ENCODE measurements at regions not wholly inside any gene's neighbourhood (a gene's known extent, or its start where the extent isn't known, plus 50 kb on each side); places are given as distances from the start of the nearest gene placed in this dataset.
A peak's percentile ranks its signal among the peaks of the same experiment; 100 is the strongest.

DNA sequence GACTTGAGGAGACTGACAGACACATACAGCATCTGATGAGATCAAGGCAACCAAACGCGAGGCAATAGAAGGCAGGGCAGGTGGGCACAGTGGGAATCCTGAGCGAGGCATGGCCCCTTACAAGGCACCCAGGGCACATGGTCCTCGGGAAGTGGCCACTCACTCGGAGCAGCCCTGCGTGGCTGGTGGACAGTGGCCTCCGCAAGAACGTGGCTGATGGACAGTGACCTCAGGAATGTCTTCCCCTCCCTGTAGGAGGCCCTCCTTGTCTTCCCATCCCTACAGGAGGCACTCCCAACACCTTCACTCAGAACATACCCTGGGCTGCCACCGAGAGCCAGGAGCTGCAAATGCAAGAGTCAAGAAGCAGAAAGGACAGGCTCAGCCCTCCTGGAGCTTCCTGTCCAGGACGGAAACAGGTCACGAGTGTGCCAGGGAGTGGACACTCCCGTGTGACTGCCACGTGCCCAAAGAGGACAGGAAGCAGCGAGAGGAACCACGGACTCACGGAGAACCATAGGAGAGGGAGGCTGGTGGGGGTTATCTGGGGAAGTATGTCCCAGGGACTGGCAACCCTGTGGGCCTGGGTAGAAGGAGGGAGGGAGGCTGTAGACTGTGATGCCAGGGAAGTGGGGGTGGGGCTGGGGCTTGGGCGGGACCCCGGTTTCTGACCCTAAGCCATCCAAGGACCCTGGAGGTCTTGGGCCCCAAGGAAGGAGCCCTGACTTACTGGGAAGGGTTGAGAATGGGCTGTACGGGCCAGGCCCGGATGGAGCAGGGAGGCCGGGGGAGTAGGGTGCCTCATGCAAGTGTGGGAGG, 321.9 kb upstream of the IRX4 start:
- H3K4me1 Mint-ChIP-seq = peaks cover 34% of the 10 kb centered on the region
- no peak for DNase-seq
- no peaks in the 10 kb centered on the region for H3K36me3 Mint-ChIP-seq (ENCODE audit: low read depth)
- TF ChIP-seq, protein P1, sequence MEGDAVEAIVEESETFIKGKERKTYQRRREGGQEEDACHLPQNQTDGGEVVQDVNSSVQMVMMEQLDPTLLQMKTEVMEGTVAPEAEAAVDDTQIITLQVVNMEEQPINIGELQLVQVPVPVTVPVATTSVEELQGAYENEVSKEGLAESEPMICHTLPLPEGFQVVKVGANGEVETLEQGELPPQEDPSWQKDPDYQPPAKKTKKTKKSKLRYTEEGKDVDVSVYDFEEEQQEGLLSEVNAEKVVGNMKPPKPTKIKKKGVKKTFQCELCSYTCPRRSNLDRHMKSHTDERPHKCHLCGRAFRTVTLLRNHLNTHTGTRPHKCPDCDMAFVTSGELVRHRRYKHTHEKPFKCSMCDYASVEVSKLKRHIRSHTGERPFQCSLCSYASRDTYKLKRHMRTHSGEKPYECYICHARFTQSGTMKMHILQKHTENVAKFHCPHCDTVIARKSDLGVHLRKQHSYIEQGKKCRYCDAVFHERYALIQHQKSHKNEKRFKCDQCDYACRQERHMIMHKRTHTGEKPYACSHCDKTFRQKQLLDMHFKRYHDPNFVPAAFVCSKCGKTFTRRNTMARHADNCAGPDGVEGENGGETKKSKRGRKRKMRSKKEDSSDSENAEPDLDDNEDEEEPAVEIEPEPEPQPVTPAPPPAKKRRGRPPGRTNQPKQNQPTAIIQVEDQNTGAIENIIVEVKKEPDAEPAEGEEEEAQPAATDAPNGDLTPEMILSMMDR (IDR thresholded peaks at IDR 0.05) = no peak
- peaks cover 3% of the 10 kb centered on the region for H3K9me3 Mint-ChIP-seq
- H3K4me3 Mint-ChIP-seq = no peak overlapping the region
- peak overlapping the region; percentile 22 for H3K27ac Mint-ChIP-seq
- H3K27me3 Mint-ChIP-seq (ENCODE audit: low read depth, poor library complexity) = peaks cover 40% of the 10 kb centered on the region

GRCh38 chr5:2203774-2204173, 321.0 kb upstream of the IRX4 start:
- H3K9me3 Mint-ChIP-seq = peaks cover 3% of the 10 kb centered on the region
- TF ChIP-seq, protein P1 (IDR thresholded peaks at IDR 0.05) = no peak
- H3K4me1 Mint-ChIP-seq = peaks cover 34% of the 10 kb centered on the region
- H3K27ac Mint-ChIP-seq = no peak overlapping the region
- H3K27me3 Mint-ChIP-seq (ENCODE audit: low read depth, poor library complexity) = peaks cover 40% of the 10 kb centered on the region
- H3K4me3 Mint-ChIP-seq = no peak overlapping the region
- DNase-seq = no peak
- no peaks in the 10 kb centered on the region for H3K36me3 Mint-ChIP-seq (ENCODE audit: low read depth)

DNA sequence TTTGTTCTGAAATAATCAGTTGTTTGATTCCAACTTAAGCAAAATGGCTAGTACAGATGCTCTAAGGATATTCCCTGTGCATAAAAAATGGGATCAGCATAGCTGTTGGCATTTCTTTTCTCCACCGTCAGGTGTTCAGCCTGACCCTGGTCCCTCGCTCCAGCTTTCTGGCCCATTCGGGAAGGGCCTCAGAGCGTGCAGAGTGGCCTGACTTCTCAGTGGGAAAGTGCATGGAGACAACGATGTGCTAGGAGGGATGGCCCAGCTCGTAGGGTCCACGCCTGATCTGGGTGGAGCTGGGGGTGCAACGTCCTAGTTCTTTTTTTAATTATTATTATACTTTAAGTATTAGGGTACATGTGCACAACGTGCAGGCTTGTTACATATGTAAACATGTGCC, 319.1 kb upstream of the IRX4 start:
- H3K36me3 Mint-ChIP-seq (ENCODE audit: low read depth) = no peaks in the 10 kb centered on the region
- TF ChIP-seq, protein P1 (IDR thresholded peaks at IDR 0.05) = no peak
- peaks cover 51% of the 10 kb centered on the region for H3K4me1 Mint-ChIP-seq
- no peak for DNase-seq
- H3K4me3 Mint-ChIP-seq = no peak overlapping the region
- peaks cover 26% of the 10 kb centered on the region for H3K27me3 Mint-ChIP-seq (ENCODE audit: low read depth, poor library complexity)
- peaks cover 3% of the 10 kb centered on the region for H3K9me3 Mint-ChIP-seq
- no peak overlapping the region for H3K27ac Mint-ChIP-seq

GRCh38 chr5:2201421-2201820, 318.7 kb upstream of the IRX4 start:
- no peak for DNase-seq
- peaks cover 53% of the 10 kb centered on the region for H3K4me1 Mint-ChIP-seq
- TF ChIP-seq, protein P1 (IDR thresholded peaks at IDR 0.05) = no peak
- peaks cover 3% of the 10 kb centered on the region for H3K9me3 Mint-ChIP-seq
- H3K27ac Mint-ChIP-seq = no peak overlapping the region
- no peak overlapping the region for H3K4me3 Mint-ChIP-seq
- H3K27me3 Mint-ChIP-seq (ENCODE audit: low read depth, poor library complexity) = peaks cover 23% of the 10 kb centered on the region
- no peaks in the 10 kb centered on the region for H3K36me3 Mint-ChIP-seq (ENCODE audit: low read depth)

GRCh38 chr5:2201011-2201410, 318.3 kb upstream of the IRX4 start:
- Mint-ChIP-seq H3K4me1 (peaks cover 53% of the 10 kb centered on the region), H3K4me3 (no peak overlapping the region), H3K36me3 (ENCODE audit: low read depth) (peaks cover 3% of the 10 kb centered on the region), H3K9me3 (peaks cover 6% of the 10 kb centered on the region), H3K27me3 (ENCODE audit: low read depth, poor library complexity) (peaks cover 21% of the 10 kb centered on the region), H3K27ac (no peak overlapping the region)
- no peak for DNase-seq
- TF ChIP-seq, protein P1 (IDR thresholded peaks at IDR 0.05) = no peak
